NCI-H2171 (cell line): ENCODE measurements at regions not wholly inside any gene's neighbourhood (a gene's known extent, or its start where the extent isn't known, plus 50 kb on each side); places are given as distances from the start of the nearest gene placed in this dataset.

ENCODE experiments used
- DNase-seq: peaks from one replicate; lab custom pipeline; 2025; lab: John Stamatoyannopoulos, UW

- no peak for DNase-seq
These were observed 49.7 kb upstream of the LMO4 start for GRCh38 chr1:87278825-87279535.
